Right lobe of liver (tissue), 6 donors: ENCODE measurements at regions not wholly inside any gene's neighbourhood (a gene's known extent, or its start where the extent isn't known, plus 50 kb on each side); places are given as distances from the start of the nearest gene placed in this dataset.

Experiments
- ATAC-seq, 4 donors: fragments of 200-7000 bp; cut with Tn5 transposase; one replicate each; pipeline ENCODE4 v1.9.1; 2020; ENCODE audit warnings: mild to moderate bottlenecking in 4 of 4, moderate library complexity in 4 of 4
- DNase-seq, 3 donors: peaks; one replicate each; pipeline ENCODE4 v3.0.0-alpha.2; 2020
- H3K27ac ChIP-seq, 3 donors: fragments of 200-600 bp; one replicate each; pipeline ENCODE4 v1.8.0; 2022
- H3K27me3 ChIP-seq, 2 donors: fragments of 200-600 bp; one replicate each; pipeline ENCODE4 v1.8.0; 2022
- H3K36me3 ChIP-seq, 4 donors: fragments of 200-600 bp; sonication (generic) in 1 of 4; one replicate each; pipeline versions ENCODE4 v1.5.1 to v1.8.0; 2017 to 2022; ENCODE audit warnings: control low read depth in 1 of 4
- H3K4me1 ChIP-seq, 4 donors: fragments of 200-600 bp; sonication (generic) in 1 of 4; one replicate each; pipeline versions ENCODE4 v1.5.1 to v1.8.0; 2017 to 2022; ENCODE audit warnings: control low read depth in 1 of 4
- H3K4me3 ChIP-seq, 3 donors: fragments of 200-600 bp; one replicate each; pipeline ENCODE4 v1.8.0; 2022
- H3K9me3 ChIP-seq, 4 donors: fragments of 200-600 bp; sonication (generic) in 1 of 4; one replicate each; pipeline versions ENCODE4 v1.5.1 to v1.8.0; 2017 to 2022; ENCODE audit warnings: control low read depth in 1 of 4
- POLR2A ChIP-seq: fragments of 450-650 bp; IDR thresholded peaks from one replicate; pipeline ENCODE4 v1.6.1; 2017; ENCODE audit warnings: antibody characterized with exemption, mild to moderate bottlenecking
- WGBS: methylation state at CpG from one replicate; pipeline ENCODE4 v1.1.6; 2018; ENCODE audit warnings: low coverage, low lambda C conversion rate; ENCODE audit not compliant: insufficient coverage; ENCODE audit errors: missing lambda C conversion rate; 5-methylcytosine and 5-hydroxymethylcytosine counted together
- intact Hi-C, 2 donors: fragments of 100-400 bp; cut with DNase I; formaldehyde crosslinking; loops; one replicate each; pipeline versions ENCODE4 v1.11.2 to v1.14.1; 2022
- TF ChIP-seq, protein P1 (sequence below), 4 donors: fragments of 200-600 bp in 3 of 4; fragments of 450-650 bp in 1 of 4; IDR thresholded peaks; one replicate each; pipeline versions ENCODE4 v1.5.1 to v1.8.0; 2016 to 2022; ENCODE audit warnings: antibody characterized with exemption in 4 of 4, mild to moderate bottlenecking in 2 of 4
- donor health status: DM: no; HTN: yes; CAD: no.
- donor health status: DM: no; HTN: no; CAD: no.
- donor health status: DM: no; HTN: no; CAD: no.
- donor health status: DM: no; HTN: yes; CAD: no.
- donor health status: DM: no; HTN: yes; CAD: no.

DNA sequence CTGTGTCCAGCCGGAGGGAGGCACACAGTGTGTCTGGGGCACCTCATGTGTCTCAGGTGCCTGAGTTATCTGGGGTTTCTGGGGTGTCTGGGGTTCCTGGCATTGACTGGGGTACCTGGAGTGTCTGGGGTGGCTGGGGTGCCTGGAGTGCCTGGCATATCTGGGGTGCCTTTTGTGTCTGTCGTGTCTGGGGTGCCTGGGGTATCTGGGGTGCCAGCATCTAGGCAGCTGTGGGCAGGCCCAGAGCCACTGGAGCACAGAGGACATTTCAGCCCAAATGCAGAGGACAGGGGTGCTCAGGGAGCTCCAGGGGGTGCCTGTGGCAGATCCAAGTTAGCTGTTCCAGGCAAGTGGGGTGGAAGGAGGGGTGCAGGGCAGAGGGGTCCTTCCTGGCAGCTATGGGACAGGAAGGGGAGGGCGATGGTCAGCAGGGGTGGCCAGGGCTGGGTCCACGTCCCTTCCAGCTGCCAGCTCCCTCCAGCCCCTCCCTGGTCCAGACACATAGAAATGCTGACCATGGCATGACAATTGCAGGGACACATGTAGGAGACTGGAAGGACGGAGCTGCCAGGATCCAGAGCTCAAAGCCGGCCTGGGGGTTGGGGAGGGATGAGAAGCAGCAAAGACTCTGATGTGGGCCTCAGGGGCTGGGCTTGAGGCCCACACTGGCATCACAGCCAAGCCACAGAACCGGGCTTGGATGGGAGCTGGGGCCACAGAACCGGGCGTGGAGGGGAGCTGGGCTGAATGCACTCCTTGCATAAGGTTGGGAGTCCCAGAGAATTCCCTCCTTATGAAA lies 133.0 kb downstream of the BRD1 start:
- TF ChIP-seq POLR2A: no peak
- TF ChIP-seq, protein P1, sequence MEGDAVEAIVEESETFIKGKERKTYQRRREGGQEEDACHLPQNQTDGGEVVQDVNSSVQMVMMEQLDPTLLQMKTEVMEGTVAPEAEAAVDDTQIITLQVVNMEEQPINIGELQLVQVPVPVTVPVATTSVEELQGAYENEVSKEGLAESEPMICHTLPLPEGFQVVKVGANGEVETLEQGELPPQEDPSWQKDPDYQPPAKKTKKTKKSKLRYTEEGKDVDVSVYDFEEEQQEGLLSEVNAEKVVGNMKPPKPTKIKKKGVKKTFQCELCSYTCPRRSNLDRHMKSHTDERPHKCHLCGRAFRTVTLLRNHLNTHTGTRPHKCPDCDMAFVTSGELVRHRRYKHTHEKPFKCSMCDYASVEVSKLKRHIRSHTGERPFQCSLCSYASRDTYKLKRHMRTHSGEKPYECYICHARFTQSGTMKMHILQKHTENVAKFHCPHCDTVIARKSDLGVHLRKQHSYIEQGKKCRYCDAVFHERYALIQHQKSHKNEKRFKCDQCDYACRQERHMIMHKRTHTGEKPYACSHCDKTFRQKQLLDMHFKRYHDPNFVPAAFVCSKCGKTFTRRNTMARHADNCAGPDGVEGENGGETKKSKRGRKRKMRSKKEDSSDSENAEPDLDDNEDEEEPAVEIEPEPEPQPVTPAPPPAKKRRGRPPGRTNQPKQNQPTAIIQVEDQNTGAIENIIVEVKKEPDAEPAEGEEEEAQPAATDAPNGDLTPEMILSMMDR (IDR thresholded peaks at IDR 0.05): no peak
- no peak overlapping the region for H3K27ac ChIP-seq
- H3K9me3 ChIP-seq: no peaks in the 10 kb centered on the region
- no peaks in the 10 kb centered on the region for H3K4me1 ChIP-seq
- no peak for ATAC-seq
- no peak overlapping the region for H3K4me3 ChIP-seq
- intact Hi-C loops: no loop called here
- WGBS: 47% methylated on average over 4 of the region's 9 CpGs
- no peak for DNase-seq
- no peaks in the 10 kb centered on the region for H3K36me3 ChIP-seq
- no peaks in the 10 kb centered on the region for H3K27me3 ChIP-seq

DNA sequence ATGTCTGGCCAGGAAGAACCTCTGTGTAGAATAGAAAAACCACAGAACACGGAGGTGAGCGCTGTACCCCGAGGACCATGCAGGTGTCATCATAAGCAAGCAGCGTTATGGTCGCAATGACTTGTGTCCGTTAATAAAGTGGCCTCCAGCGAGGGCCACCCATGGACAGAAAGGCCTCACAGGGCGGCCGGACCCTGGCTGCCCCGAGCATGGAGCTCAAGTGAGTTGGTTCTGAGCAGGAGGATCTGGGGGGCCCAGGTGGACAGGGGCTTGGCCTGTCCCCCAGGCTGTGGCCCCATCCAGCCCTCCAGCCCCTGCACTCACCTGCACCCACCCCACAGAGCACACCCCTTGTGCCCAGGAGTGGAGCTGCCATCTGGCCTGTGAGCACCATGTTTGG lies 133.8 kb downstream of the BRD1 start:
- whole genome bisulfite sequencing: 20% methylated on average over 2 of the region's 10 CpGs
- Histone ChIP-seq H3K36me3 (no peaks in the 10 kb centered on the region), H3K27ac (no peak overlapping the region), H3K4me3 (no peak overlapping the region), H3K9me3 (no peaks in the 10 kb centered on the region), H3K27me3 (no peaks in the 10 kb centered on the region), H3K4me1 (no peaks in the 10 kb centered on the region)
- no peak for DNase-seq
- no peak for ATAC-seq
- intact Hi-C loops: no loop called here
- TF ChIP-seq, protein P1 (IDR thresholded peaks at IDR 0.05): no peak

DNA sequence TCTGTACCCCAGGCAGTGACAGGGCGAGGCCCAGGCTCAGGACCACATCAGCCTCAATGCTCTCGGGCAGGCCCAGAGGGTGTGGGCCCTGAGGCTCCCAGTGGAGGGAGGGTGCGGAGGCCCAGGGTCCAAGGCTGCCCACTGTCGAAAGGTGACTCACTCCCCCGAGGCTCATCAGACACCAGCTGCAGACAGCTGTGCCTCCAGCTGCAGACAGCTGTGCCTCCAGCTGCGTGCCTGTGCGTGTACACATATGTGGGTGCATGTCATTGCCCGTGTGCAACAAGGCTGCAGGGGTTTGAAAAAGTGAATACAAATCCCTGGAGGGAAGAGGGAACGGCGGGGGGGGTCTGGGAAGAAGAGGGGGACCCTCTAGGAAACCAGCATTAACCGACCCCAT lies 134.3 kb downstream of the BRD1 start:
- DNase-seq (no peak), ATAC-seq (no peak)
- Histone ChIP-seq H3K9me3 (no peaks in the 10 kb centered on the region), H3K4me3 (no peak overlapping the region), H3K4me1 (no peaks in the 10 kb centered on the region), H3K27ac (no peak overlapping the region), H3K27me3 (no peaks in the 10 kb centered on the region), H3K36me3 (no peaks in the 10 kb centered on the region)
- intact Hi-C loops: no loop called here
- TF ChIP-seq, protein P1 (IDR thresholded peaks at IDR 0.05): no peak
- 40% methylated on average over 1 of the region's 11 CpGs for WGBS

DNA sequence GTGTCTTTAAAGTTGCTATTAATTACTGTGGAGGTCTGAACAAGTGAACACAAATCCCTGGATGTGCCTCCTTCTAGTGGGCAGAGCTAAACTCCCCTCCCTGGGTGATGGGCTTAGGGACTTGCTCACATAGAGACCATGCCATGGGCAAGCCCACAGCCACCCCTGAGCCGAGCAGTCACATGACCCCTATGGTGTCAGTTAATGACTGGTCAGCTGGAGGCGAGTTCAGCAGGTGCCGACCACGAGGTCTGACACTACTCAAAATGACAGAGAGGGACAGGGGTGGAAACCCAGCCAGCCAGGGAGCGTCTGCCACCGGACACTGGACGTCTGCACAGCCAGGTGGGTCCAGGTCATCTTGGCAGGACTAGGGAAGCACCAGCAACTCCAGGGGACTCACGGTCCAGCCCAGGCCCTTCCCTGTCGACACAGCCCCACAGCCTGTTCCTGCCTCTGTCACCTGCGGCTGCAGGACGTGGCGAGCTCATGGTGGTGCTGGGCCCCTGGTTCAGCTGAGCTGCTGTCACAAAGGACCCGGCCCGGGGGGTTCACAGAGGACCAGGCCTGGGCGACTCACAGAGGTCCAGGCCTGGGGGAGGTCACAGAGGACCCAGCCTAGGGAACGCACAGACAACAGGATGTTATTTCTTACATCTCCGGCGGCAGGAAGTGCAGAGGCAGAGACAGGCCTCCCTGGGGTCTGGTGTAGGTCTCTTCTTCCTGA lies 135.0 kb downstream of the BRD1 start:
- intact Hi-C loops: no loop called here
- Histone ChIP-seq H3K9me3 (no peaks in the 10 kb centered on the region), H3K4me1 (no peaks in the 10 kb centered on the region), H3K36me3 (no peaks in the 10 kb centered on the region), H3K27me3 (no peaks in the 10 kb centered on the region), H3K27ac (no peak overlapping the region), H3K4me3 (no peak overlapping the region)
- 63% methylated on average over 3 of the region's 18 CpGs for WGBS
- ATAC-seq (no peak), DNase-seq (no peak)
- TF ChIP-seq, protein P1 (IDR thresholded peaks at IDR 0.05): no peak
- no peak for TF ChIP-seq POLR2A
